ENCODE measurements at regions not wholly inside any gene's neighbourhood (a gene's known extent, or its start where the extent isn't known, plus 50 kb on each side); places are given as distances from the start of the nearest gene placed in this dataset.

GRCh38 chr14:86654558-86655184 is 1124.7 kb downstream of the FLRT2 start:
- no peak for DNase-seq

- DNase-seq, result no peak
These were observed 1122.6 kb downstream of the FLRT2 start for GRCh38 chr14:86652526-86652925.

GRCh38 chr14:86646696-86647690 is 1117.0 kb downstream of the FLRT2 start:
- no peak for DNase-seq

GRCh38 chr14:86646125-86646524 is 1116.2 kb downstream of the FLRT2 start:
- no peak for DNase-seq

- no peak for DNase-seq
These were observed 1111.4 kb downstream of the FLRT2 start for GRCh38 chr14:86641310-86641709.

- no peak for DNase-seq
These were observed 1110.3 kb downstream of the FLRT2 start for GRCh38 chr14:86640288-86640687.

- no peak for DNase-seq
These were observed 1109.7 kb downstream of the FLRT2 start for GRCh38 chr14:86639666-86640065.

GRCh38 chr14:86639146-86639545 is 1109.2 kb downstream of the FLRT2 start:
- no peak for DNase-seq

GRCh38 chr14:86627080-86627479 is 1097.1 kb downstream of the FLRT2 start:
- no peak for DNase-seq

GRCh38 chr14:86626530-86626929 is 1096.6 kb downstream of the FLRT2 start:
- DNase-seq, result no peak

- DNase-seq, result no peak
These were observed 1095.7 kb downstream of the FLRT2 start for GRCh38 chr14:86625637-86626036.

- DNase-seq, result no peak
These were observed 1089.8 kb downstream of the FLRT2 start for GRCh38 chr14:86619726-86620125.

GRCh38 chr14:86613786-86614185 is 1083.8 kb downstream of the FLRT2 start:
- DNase-seq, result no peak

GRCh38 chr14:86613126-86613525 is 1083.2 kb downstream of the FLRT2 start:
- no peak for DNase-seq

- DNase-seq, result no peak
These were observed 1074.6 kb downstream of the FLRT2 start for GRCh38 chr14:86604561-86604960.

GRCh38 chr14:86602263-86602662 is 1072.3 kb downstream of the FLRT2 start:
- no peak for DNase-seq

- no peak for DNase-seq
These were observed 1071.9 kb downstream of the FLRT2 start for GRCh38 chr14:86601813-86602212.

GRCh38 chr14:86597279-86597678 is 1067.3 kb downstream of the FLRT2 start:
- DNase-seq, result no peak

GRCh38 chr14:86596024-86596423 is 1066.1 kb downstream of the FLRT2 start:
- DNase-seq, result no peak

GRCh38 chr14:86575141-86575540 is 1045.2 kb downstream of the FLRT2 start:
- no peak for DNase-seq

- DNase-seq, result no peak
These were observed 1044.8 kb downstream of the FLRT2 start for GRCh38 chr14:86574778-86575129.

GRCh38 chr14:86574051-86574777 is 1044.3 kb downstream of the FLRT2 start:
- no peak for DNase-seq

GRCh38 chr14:86570371-86570770 is 1040.4 kb downstream of the FLRT2 start:
- DNase-seq, result no peak

GRCh38 chr14:86543521-86543920 is 1013.6 kb downstream of the FLRT2 start:
- no peak for DNase-seq

All from CD4-positive, alpha-beta T cell treated with Interleukin-15 for 1 hour (primary cell).